ENCODE measurements at regions not wholly inside any gene's neighbourhood (a gene's known extent, or its start where the extent isn't known, plus 50 kb on each side); places are given as distances from the start of the nearest gene placed in this dataset.

DNA sequence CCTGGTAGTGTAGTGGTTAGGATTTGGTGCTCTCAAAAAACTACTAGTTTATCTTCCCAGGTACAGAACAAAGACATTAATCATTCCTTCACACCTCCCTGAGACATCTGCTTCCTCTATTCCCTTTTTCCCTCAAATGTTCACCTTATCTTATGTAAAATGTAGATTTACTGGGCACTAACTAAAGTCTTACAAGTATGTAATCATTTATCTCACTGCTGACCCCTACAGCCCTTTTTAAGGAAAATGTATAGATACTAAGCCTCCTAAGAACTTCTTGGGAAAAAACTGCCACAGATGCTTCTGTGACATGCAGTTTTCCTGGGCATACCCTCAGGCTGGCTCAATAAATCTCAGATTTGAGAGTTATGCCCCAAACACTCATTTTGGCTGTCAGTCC lies 50.8 kb upstream of the NEK7 start:
- no peak for TF ChIP-seq POLR2A (IDR thresholded peaks at IDR 0.05)
- TF ChIP-seq, protein P1, sequence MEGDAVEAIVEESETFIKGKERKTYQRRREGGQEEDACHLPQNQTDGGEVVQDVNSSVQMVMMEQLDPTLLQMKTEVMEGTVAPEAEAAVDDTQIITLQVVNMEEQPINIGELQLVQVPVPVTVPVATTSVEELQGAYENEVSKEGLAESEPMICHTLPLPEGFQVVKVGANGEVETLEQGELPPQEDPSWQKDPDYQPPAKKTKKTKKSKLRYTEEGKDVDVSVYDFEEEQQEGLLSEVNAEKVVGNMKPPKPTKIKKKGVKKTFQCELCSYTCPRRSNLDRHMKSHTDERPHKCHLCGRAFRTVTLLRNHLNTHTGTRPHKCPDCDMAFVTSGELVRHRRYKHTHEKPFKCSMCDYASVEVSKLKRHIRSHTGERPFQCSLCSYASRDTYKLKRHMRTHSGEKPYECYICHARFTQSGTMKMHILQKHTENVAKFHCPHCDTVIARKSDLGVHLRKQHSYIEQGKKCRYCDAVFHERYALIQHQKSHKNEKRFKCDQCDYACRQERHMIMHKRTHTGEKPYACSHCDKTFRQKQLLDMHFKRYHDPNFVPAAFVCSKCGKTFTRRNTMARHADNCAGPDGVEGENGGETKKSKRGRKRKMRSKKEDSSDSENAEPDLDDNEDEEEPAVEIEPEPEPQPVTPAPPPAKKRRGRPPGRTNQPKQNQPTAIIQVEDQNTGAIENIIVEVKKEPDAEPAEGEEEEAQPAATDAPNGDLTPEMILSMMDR (IDR thresholded peaks at IDR 0.05), result no peak
